SIG-M5 treated with dmso at 0.1 percent for 504 hours (cell line): ENCODE measurements at regions not wholly inside any gene's neighbourhood (a gene's known extent, or its start where the extent isn't known, plus 50 kb on each side); places are given as distances from the start of the nearest gene placed in this dataset.

Experiments
- DNase-seq: peaks from one replicate; lab custom pipeline; 2025; ENCODE audit not compliant: unreplicated experiment; lab: John Stamatoyannopoulos, UW

DNA sequence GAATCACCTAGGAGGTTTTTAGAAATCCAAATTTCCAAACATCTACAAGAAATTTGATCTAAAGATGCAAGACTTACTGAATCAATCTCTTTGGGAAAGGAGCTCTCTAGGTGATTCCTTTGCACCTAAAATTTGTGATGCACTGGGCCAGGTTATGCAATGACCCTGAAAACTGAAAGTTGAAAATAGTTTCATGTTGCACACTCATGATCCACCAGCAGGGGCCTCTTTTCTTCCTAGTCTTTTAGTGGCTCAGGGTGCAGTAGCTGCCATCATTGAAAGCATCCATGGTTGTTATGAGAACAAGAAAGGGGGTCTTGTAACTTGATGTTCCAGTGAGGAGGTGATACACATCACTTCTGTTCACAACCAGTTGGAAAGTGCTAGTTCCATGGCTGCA is 486.8 kb downstream of the PSAT1 start:
- DNase-seq: no peak

DNA sequence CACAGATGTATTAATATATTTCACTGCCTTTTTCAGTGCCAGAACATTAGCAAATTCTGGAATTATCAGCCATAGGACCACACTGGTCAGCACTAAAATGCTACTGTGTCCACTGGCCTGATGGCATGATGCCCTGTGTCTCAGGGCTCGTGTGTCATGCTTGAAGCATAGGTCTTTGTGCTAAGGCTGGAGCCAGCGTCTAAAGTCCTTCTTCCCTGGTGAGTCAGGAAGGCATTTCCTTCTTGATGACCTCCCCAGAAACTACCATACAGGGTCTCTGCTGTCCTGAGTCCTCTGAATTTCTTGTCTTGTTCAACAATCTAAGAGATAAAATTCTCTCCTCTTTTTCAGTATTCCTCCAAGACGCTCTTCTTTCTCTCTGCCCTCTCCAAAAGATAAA is 489.9 kb downstream of the PSAT1 start:
- no peak for DNase-seq

DNA sequence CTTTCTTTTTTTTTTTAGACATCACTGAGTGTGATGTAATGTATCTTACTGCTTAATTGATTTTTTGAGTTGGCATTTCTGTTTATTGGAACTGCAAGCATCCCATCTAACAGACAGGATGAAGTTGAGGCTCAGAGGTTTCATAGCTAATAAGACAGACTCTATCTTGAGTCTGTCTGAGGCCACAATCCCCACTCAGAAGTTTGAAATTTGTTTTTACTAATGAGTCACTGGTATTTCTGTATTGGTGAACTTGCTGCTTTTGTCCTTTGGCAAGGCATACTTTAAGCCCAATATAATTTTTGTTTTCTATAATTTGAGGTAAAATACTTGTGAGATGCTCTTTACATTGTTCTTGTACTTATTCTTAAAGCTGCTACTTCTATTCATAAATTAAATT is 491.2 kb downstream of the PSAT1 start:
- no peak for DNase-seq

DNA sequence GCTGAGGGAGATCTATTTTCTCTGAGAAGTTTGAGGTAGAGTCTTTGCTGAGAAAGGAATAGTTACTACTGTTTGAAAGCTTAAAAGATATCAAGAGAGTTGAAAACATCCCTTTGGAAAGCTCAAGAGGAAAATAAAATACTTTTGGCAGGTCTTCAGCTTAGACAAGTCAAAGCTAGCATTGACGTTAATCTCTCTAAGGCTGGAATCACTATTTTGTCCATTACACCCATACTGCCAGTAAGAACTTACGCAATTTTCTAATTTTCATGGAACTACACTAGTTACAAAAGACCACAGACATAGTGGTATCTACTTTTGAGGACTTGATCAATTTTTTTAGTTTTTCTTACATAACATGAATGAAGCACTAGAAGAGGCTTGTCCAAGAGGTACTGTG is 494.9 kb downstream of the PSAT1 start:
- no peak for DNase-seq

DNA sequence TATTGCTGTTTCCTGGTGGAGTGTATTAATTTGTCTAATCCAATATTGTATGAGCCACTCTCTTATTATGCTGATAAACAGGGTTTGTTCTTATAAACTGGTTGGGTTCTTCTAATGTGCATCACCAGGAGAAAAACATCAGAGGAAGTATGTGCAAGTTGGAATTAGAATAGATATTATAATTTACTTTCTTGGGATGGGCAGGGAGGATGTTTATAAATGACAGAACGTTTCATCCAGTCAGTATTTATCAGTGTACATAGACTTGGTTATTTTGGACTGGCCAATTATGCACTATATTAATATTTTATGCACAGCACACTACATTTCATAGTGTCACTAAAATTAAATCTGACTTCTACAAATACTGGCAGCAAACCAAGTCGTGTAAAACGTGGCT is 495.8 kb downstream of the PSAT1 start:
- DNase-seq: no peak

DNA sequence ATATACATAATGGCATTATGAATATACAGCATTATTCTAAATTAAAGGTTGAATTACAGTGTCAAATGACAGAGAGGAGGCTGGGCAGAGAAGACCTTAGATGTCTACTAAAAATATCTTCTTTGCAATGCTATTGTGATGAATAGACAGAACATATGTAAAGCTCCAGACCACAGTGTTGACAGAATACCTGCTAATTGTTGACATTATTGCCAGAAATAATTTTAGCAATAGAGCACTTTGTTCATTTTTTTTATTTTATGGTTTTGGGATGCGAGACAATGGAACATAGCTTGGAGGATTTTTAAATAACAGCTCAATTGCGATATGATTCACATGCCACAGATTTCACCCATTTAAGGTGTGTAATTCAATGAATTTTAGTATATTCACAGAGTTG is 508.8 kb downstream of the PSAT1 start:
- no peak for DNase-seq

DNA sequence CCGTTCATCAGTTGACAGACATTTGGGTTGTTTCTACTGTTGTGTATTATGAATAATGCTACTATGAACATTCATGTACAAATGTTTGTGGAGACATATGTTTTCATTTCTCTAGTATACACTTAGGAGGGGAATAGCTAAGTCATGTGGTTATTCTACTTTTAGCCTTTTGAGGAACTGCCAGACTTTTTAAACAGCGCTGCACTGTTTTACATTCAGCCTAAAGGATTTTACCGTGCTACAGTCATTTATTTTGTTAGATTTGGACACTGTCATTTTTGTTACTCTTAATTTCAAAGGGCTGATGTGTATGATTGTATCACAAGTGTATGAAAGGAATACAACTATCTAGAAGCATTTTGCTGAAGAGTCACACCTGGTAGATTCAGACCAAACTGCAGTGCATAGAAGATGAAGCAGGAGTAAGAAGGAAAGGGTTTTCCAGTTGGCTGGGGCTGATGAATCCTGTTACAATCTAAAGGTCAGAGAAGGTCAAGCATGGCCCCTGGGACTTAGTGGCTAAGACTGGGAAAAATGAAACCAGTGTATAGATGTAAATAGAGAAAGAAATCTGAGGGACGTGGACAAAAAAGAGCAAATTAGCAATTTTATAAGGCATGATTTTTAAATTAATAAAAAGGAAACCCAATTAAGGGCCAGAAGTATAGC is 509.7 kb downstream of the PSAT1 start:
- DNase-seq: no peak

DNA sequence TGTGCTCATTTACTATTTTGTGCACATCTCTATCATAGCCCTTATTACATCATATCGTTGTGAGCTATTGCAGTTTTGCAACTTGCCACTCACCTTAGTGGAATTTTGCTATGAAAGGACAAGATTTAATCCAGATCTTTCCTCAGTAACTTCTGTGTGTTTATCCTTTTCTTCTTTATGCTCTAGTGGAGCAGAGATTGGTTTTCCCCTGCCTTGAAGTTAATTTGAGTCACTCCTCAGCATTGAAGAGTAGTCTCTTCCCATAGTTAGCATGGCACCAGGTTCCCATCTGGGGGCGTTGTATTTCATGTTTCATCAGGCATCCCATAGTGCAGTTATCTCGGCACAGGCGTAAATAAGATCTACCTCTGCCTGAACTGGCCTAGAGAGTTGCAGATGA is 510.4 kb downstream of the PSAT1 start:
- DNase-seq: no peak

DNA sequence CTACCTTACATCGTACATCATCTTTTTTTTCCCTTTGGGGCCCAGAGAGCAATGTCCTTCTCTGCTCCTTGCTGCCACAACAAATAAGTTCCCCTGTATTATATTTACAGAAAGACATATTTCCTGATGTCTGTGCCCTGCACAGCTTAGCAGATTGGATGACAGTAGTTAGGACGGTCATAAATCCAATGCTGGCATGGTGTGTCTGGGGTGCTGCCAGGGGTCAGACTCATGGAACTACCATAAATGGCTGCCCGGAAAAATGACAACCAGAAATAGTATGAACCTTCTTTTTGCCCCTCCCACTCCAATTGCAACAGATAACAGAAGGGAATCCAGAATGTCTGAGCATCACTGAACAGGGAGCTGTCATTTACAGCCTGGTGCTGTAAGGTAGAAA is 511.1 kb downstream of the PSAT1 start:
- DNase-seq: no peak

DNA sequence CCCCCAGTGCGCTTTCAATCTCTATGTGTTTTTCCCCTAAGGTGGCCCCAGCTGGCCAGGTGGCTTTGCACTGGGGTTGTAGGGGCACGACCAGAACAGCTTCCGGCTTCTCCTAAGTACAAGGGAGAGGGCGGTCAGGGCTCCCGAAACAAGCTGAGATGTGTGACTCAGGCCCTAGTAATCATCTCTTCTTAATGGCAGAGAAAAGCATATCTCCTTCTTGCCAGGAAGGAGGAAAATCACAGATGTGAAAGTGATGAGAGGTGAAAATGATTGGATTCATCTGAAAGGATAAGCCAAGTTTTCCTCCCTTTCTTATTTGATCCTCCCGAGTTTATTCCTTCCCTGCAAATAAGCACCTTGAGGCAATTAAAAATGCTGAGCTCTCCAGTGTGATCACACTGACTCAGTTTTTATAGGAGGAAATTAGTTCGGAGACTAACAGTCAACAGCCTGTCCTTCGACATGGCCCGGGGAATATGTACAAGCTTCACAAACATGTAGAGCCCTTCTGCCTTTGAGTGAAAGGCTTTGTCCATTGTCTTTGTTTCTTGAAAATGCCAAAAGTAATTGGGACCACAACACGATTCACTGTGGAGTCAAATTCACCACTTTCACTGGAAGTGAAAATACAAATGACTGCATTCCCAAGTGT is 514.8 kb downstream of the PSAT1 start:
- DNase-seq: no peak

DNA sequence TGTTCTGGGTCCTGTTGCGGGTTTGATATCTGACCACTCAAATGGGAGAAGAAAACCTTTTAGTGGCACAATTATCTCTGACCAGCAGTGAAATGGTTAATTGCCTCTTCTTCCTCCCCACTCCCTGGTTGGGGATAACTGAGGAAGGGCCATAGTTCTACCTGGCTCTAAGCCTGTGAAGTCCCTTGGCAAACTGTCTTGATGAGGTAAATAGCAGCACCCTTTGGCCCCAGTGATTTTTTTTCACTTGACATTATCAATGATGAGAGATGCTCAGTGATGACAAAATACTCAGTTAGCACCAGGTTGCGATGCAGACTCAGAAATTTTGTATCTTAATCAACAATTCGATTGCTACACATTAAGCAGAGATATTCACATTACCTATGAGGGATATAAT is 515.7 kb downstream of the PSAT1 start:
- no peak for DNase-seq

DNA sequence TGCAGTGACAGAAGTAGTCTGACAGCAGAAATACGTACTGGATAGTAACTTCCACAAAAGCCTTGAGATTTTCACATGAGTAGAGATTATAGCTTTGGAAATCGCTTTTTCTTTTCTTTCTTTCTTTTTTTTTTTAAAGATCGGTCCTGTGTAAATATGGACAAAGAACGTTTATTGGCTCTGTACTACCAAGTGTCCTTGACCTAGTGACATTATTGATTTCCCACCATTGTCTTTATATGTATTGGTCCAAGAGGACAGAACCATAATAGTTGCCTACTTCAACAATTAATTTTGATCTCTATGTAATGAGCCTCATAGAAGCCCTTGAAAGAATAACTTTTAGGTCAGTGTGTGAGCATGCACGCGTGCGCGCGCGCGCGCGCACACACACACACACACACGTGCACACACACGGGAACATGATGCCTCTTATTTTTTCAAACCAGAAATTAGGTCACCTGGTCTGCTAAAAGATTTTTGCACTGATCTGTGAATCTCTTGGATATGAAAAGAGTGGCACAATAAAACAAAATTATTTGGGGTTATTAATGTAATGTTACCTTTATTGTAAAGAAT is 516.8 kb downstream of the PSAT1 start:
- DNase-seq: no peak

DNA sequence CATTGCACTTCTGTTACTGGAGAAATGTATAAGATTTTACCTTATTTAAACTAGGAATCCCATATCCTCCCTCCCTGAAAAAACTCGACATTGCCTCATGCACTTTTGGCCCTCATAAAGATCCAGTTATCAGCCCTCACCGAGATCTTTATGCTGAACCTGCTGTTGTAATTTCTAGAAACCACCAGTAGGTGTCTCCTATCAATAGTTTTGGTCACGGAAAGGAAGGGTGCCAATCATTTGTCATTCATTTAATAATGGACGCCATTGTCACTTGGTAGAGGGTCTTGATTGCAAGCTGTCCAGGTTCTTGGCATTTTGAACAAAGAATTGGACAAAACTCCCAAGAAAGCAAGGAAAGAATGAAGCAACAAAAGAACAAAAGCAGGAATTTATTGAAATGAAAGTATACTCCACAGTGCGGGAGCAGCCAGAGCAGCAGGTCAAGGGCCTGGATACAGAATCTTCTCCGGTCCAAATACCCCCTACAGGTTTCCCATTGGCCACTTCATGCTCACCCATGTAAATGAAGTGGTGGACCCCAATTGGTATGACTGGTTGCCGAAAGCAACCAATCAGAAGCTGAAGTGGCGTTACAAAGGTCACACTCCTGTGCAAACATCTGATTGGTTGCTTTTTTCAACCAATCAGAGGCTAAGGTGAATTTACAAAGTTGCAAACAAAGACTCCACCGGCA is 524.3 kb downstream of the PSAT1 start:
- peak; percentile 54 for DNase-seq

DNA sequence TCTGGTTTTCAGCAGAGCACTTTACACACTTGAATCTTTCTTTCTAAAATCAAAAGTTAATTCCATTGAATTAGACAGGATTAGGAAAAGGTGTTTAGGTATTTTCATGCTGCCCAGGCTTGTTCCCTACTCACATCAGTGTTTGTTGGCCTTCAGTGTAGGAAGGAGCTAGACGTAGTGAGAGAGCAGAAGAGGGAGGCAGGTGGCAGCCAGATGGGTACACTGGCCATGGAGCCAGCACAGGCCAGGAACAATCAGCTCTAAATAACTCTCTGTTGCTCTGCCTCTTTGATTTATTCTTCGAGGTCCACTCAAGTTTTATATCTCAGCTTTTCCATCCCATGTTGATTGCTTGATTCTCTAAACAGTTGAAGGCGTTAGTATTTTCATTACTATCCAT is 529.6 kb downstream of the PSAT1 start:
- no peak for DNase-seq

DNA sequence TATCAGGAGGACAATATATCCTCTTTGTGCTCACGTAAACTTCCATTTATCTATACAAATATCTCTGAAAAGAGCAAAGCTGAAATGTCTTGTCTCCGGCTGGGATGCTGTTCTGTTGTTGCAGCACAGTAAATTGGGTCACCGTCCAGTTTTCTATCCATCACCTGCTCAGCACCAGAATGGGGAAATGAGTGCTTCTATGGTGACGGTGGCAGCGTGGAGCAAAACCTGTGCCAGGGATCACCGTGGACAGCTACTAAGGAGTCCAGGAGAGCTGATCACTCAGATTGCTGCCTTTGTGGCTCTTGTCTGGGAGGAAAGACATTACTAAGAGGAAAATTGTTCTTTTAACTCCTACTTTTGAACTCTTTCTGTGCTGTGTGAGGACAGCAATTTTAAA is 531.6 kb downstream of the PSAT1 start:
- DNase-seq: no peak

DNA sequence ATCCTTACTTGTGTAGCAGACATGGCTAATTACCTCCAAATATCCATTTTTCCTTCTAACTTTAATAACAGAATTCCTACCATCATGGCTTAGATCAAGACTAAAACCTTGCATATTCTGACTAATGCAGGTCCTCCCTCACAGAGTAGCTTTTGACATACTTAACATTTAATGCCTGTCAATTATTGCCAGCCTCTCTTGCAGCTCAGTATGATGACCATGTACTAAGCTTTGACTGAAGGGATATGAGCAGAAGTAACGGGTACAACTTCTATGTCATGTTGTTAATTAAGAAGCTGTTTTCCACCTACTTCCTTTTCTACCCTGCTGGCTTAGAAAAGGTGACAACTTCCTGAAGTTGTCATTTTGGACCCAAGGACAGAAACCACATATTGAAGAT is 533.4 kb downstream of the PSAT1 start:
- no peak for DNase-seq

DNA sequence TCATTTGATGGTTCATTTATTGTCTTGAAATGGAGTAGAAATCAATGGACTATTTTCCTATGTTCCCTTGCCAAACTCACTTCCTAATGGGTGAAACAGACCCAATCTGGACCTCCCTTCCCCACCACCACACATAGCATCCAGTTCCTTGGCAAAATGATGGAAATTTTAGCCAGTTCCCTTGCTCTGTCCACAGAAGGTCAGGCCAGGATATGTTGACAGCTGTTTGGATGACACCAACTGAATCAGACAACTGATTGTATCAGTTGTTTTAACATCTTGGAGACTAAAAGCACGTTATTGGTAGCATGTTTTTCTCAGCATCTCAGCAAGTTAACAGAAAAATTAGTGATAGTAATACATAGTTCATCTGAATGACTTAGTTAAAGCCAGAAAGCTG is 534.8 kb downstream of the PSAT1 start:
- no peak for DNase-seq

DNA sequence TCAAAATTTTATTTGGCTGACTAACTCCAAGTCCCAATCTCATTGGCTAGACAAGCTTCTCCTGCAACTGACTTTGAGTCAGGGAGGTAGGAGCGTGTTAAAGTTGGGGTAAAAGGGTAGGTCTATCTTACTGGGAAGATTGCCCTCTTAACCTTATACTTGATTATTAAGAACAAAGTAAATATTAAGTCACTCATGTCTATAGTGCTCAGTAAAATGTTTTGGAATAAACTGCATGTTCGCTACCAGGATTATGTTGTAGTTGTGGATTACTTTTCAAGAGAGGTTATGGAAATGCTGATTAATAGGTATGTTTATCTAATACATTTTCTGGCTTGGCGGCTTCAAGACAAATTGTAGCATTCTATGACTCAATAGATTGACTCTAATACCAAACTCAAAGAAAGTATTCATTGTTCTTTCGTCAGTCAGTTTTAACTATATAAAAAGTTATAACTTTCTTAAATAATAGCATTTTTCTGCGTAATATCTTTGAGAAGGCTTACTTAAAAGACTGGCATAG is 539.1 kb downstream of the PSAT1 start:
- DNase-seq: no peak

DNA sequence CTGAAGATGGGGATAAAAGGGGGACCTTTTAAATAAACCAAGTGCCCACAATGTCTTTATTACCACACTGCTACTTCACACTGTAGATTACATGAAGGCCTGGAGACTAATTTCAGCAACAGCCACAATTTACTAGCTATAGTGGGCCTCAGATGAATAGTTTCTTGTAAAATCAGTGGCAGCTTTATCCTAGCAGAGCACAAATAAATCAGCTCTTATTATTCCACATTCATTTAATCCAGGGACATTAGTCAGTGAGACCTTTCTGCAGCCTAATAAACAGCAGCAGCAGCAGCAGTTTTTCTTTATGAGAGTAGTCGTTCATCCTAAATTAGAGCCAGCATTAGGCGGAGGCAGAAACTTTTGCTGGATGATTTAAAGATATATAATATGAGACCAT is 542.3 kb downstream of the PSAT1 start:
- DNase-seq: no peak

DNA sequence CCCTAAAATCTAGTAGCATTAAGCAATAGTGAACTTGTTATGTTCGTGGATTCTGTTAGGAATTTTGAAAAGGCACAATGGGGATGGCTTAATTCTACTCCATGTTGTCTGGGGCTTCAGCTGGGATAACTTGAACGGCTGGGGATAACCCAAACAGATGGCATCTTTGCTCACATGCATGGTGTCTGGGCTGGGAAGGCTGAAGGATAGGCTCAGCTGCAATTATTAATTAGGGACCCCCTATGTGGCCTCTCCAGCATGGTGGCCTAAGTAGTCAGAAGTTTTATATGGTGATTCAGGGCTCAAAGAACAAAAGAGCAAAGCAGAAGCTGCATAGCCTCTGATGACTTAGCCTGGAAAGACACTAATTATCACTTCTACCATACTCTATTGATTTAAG is 551.1 kb downstream of the PSAT1 start:
- no peak for DNase-seq

DNA sequence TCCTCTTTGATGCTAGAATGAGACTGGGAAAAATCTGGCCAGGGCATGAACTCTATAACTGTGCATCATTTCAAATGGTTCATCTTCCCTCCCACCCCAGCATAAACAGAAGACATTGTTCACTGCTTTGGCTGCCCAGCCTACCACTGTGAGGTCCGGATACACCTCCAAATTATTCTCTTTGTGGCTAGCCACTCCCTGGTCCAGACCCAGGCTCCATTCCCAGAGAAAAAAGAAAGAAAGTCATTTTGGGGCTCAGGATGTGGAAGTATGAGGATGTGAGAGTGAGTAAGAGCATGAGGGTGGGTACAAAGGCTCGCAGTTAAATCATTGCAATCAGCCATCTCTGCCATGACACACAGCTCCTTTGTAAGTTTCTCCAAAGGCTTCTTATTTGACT is 559.2 kb downstream of the PSAT1 start:
- no peak for DNase-seq

DNA sequence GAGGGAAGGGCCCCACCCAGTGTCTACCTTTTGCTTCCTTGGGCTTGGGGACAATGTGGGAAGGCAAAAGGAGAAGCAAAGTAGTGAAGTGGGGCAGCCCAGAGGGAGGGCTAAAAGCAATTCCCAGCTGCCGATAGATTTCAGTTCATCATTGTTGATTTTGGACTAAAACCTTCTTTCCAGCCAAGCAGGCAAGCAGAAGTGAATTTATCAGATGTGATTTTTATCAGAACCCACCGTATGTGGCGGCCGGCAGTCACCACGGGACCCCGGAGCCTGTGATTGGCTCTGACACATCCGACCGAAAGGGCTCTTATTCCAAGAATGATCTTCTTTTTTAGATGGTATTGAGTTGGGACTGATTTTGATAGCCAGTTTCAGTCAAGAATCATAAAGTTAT is 559.9 kb downstream of the PSAT1 start:
- DNase-seq: no peak
